Transverse colon (tissue), 4 donors: ENCODE measurements at regions not wholly inside any gene's neighbourhood (a gene's known extent, or its start where the extent isn't known, plus 50 kb on each side); places are given as distances from the start of the nearest gene placed in this dataset.

ENCODE experiments used
- DNase-seq: peaks from one replicate; pipeline ENCODE4 v3.0.0-alpha.2; 2019
- H3K27ac ChIP-seq, 4 donors: fragments of 200-600 bp; sonication (generic); 2 replicates each; pipeline ENCODE4 v1.5.1; 2016 to 2018; ENCODE audit warnings: inconsistent platforms in 4 of 4
- H3K27me3 ChIP-seq: fragments of 200-600 bp; sonication (generic); 2 replicates; pipeline ENCODE4 v1.5.1; 2017; ENCODE audit warnings: inconsistent platforms
- H3K36me3 ChIP-seq, 4 donors: fragments of 200-600 bp; sonication (generic); 2 replicates each; pipeline ENCODE4 v1.5.1; 2017 to 2019; ENCODE audit warnings: inconsistent platforms in 4 of 4
- H3K4me1 ChIP-seq, 4 donors: fragments of 200-600 bp; sonication (generic); 2 replicates each; pipeline ENCODE4 v1.5.1; 2017 to 2020; ENCODE audit warnings: inconsistent platforms in 4 of 4
- H3K4me3 ChIP-seq, 4 donors: fragments of 200-600 bp; sonication (generic); 1 replicate in 1 of 4; 2 replicates in 3 of 4; pipeline versions ENCODE4 v1.5.1 to v1.6.1; 2017 to 2019; ENCODE audit warnings: inconsistent platforms in 4 of 4
- H3K9me3 ChIP-seq, 2 donors: fragments of 200-600 bp; sonication (generic); 2 replicates each; pipeline ENCODE4 v1.5.1; 2017 to 2019; ENCODE audit warnings: inconsistent platforms in 2 of 2
- CTCF ChIP-seq, 5 experiments: fragments of 200-600 bp in 3 of 5; fragments of 450-650 bp in 2 of 5; sonication (generic) in 3 of 5; IDR thresholded peaks; 1 replicate in 2 of 5; 2 replicates in 3 of 5; pipeline ENCODE4 v1.5.1; 2016 to 2017; ENCODE audit warnings: antibody characterized with exemption in 5 of 5, inconsistent platforms in 3 of 5, mild to moderate bottlenecking in 2 of 5, moderate library complexity in 1 of 5
- EP300 ChIP-seq: sonication (generic); formaldehyde crosslinking; IDR thresholded peaks from one replicate; pipeline ENCODE4 v1.6.1; 2017; ENCODE audit warnings: antibody characterized with exemption, low read depth
- POLR2A ChIP-seq: fragments of 450-650 bp; IDR thresholded peaks from one replicate; pipeline ENCODE4 v1.6.1; 2016; ENCODE audit warnings: antibody characterized with exemption, mild to moderate bottlenecking, moderate library complexity
- POLR2AphosphoS5 ChIP-seq, 3 donors: sonication (generic); formaldehyde crosslinking; IDR thresholded peaks; one replicate each; pipeline ENCODE4 v1.6.1; 2016; ENCODE audit warnings: antibody characterized with exemption in 3 of 3
- WGBS, 2 donors: methylation state at CpG; one replicate each; pipeline ENCODE4 v1.1.5; 2018; ENCODE audit warnings: low coverage in 1 of 2; 5-methylcytosine and 5-hydroxymethylcytosine counted together
- in situ Hi-C, 4 donors: fragments of 200-750 bp; cut with MboI; loops; one replicate each; pipeline versions ENCODE4 v1.15.0 to v1.15.1; 2017; ENCODE audit warnings: low sequenced_read_pairs in 3 of 4, low pct_ligation_motif_present in 1 of 4, low pct_unique_long_range_greater_than_20kb in 1 of 4
- intact Hi-C: fragments of 100-400 bp; cut with DNase I; formaldehyde crosslinking; loops from one replicate; pipeline ENCODE4 v1.15.1; 2023; ENCODE audit warnings: low total_unique reads

DNA sequence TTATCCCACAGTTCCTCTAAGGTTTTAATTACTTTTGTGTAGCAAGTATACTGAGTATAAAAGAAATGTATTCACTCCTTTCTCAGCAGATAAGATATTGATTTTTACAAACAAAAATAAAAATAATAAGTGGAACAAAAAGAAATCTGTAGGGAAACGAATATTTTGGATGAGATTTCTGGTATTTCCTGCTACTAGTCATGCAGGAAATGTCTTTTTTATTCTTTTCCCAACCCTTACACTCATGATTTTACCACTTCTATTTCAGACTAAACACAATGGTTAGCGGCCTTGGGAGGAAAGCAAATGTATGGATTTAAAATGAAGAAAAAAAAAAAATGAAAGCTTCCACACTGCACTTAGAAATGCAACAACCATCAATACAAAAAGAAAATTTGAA lies 580.5 kb upstream of the MARCKS start:
- in situ Hi-C loops = no loop called here
- Histone ChIP-seq H3K36me3 (no peaks in the 10 kb centered on the region), H3K4me1 (no peaks in the 10 kb centered on the region), H3K27ac (no peak overlapping the region), H3K4me3 (no peak overlapping the region), H3K9me3 (no peaks in the 10 kb centered on the region), H3K27me3 (no peaks in the 10 kb centered on the region)
- TF ChIP-seq POLR2A = no peak
- no peak for TF ChIP-seq POLR2AphosphoS5 (IDR thresholded peaks at IDR 0.05)
- no peak for TF ChIP-seq EP300
- no peak for TF ChIP-seq CTCF (IDR thresholded peaks at IDR 0.05)
- DNase-seq = no peak
- intact Hi-C loops = no loop called here
- WGBS, 2 donors = 66 to 80% methylated on average over 2 of the region's 2 CpGs

- in situ Hi-C loops (no loop called here), intact Hi-C loops (no loop called here)
- 79 to 82% methylated on average over 1 of the region's 1 CpG for WGBS, 2 donors
- no peak for DNase-seq
- H3K4me1 ChIP-seq = no peaks in the 10 kb centered on the region
- TF ChIP-seq POLR2AphosphoS5 (IDR thresholded peaks at IDR 0.05) (no peak), EP300 (no peak), CTCF (IDR thresholded peaks at IDR 0.05) (no peak), POLR2A (no peak)
- no peak overlapping the region for H3K4me3 ChIP-seq
- no peaks in the 10 kb centered on the region for H3K9me3 ChIP-seq
- no peaks in the 10 kb centered on the region for H3K27me3 ChIP-seq
- H3K36me3 ChIP-seq = no peaks in the 10 kb centered on the region
- H3K27ac ChIP-seq = no peak overlapping the region
These were observed 580.0 kb upstream of the MARCKS start for GRCh38 chr6:113277111-113277510.

GRCh38 chr6:113281014-113281413 lies 576.1 kb upstream of the MARCKS start:
- DNase-seq = no peak
- Histone ChIP-seq H3K27me3 (no peaks in the 10 kb centered on the region), H3K4me1 (no peaks in the 10 kb centered on the region), H3K36me3 (no peaks in the 10 kb centered on the region), H3K9me3 (no peaks in the 10 kb centered on the region), H3K27ac (no peak overlapping the region), H3K4me3 (no peak overlapping the region)
- in situ Hi-C loops (no loop called here), intact Hi-C loops (no loop called here)
- TF ChIP-seq EP300 = no peak
- TF ChIP-seq CTCF (IDR thresholded peaks at IDR 0.05) = no peak
- no peak for TF ChIP-seq POLR2A
- TF ChIP-seq POLR2AphosphoS5 (IDR thresholded peaks at IDR 0.05) = no peak

- 80% methylated on average over 1 of the region's 1 CpG for WGBS, 2 donors
- in situ Hi-C loops = no loop called here
- Histone ChIP-seq H3K27me3 (no peaks in the 10 kb centered on the region), H3K36me3 (no peaks in the 10 kb centered on the region), H3K4me1 (no peaks in the 10 kb centered on the region), H3K27ac (no peak overlapping the region), H3K4me3 (no peak overlapping the region), H3K9me3 (no peaks in the 10 kb centered on the region)
- no peak for DNase-seq
- no peak for TF ChIP-seq CTCF (IDR thresholded peaks at IDR 0.05)
- TF ChIP-seq POLR2AphosphoS5 (IDR thresholded peaks at IDR 0.05) = no peak
- no peak for TF ChIP-seq EP300
- no peak for TF ChIP-seq POLR2A
- intact Hi-C loops = no loop called here
These were observed 575.7 kb upstream of the MARCKS start for GRCh38 chr6:113281431-113281830.
